GM12873 (cell line): ENCODE measurements at regions not wholly inside any gene's neighbourhood (a gene's known extent, or its start where the extent isn't known, plus 50 kb on each side); places are given as distances from the start of the nearest gene placed in this dataset.

Source experiments
- TF ChIP-seq, protein P1 (sequence below): IDR thresholded peaks from 2 replicates; pipeline ENCODE4 v1.5.1; 2012; ENCODE audit warnings: low read depth, mild to moderate bottlenecking, moderate library complexity, low read length, control low read depth; ENCODE audit not compliant: insufficient read depth; ENCODE audit errors: missing control alignments

DNA sequence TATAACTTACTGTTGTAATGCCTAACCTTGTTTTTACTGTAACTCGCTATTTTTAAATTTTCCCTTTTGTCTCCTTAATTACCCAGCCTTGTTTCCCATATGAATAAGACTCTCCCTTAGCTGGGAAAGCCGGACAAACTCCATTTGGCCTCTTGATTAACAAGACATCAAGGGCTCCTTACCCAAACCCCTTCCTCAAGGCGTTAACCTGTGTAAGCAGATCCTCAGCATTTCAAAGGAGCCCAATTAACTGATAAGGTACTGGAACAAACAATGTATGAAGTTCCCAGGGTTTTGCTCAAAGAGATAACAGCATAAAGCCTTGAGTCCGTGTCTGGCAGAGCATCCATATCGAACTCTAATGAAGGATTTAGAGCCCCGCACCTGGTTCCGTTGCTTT lies 66.0 kb upstream of the SIMC1 start:
- TF ChIP-seq, protein P1, sequence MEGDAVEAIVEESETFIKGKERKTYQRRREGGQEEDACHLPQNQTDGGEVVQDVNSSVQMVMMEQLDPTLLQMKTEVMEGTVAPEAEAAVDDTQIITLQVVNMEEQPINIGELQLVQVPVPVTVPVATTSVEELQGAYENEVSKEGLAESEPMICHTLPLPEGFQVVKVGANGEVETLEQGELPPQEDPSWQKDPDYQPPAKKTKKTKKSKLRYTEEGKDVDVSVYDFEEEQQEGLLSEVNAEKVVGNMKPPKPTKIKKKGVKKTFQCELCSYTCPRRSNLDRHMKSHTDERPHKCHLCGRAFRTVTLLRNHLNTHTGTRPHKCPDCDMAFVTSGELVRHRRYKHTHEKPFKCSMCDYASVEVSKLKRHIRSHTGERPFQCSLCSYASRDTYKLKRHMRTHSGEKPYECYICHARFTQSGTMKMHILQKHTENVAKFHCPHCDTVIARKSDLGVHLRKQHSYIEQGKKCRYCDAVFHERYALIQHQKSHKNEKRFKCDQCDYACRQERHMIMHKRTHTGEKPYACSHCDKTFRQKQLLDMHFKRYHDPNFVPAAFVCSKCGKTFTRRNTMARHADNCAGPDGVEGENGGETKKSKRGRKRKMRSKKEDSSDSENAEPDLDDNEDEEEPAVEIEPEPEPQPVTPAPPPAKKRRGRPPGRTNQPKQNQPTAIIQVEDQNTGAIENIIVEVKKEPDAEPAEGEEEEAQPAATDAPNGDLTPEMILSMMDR: no peak

DNA sequence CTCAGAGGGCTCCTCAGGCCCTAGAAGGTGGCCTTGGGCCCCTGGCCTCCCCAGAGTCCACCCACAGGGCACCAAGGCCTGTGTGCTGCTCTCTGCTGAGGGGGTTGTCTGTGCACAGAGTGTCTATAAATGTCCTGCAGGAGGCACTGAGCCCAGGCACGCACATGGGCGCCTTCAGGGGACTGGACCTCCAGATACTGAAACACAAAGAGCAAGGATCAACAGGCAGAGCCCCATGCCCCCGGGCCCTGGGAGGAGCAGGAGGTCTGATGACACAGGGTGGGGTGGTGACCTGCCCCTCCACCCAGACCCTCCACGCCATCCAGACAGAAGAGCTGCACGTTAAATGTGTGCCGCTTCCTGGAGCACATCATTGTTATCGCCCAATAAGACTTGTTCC lies 64.6 kb upstream of the SIMC1 start:
- TF ChIP-seq, protein P1: no peak

DNA sequence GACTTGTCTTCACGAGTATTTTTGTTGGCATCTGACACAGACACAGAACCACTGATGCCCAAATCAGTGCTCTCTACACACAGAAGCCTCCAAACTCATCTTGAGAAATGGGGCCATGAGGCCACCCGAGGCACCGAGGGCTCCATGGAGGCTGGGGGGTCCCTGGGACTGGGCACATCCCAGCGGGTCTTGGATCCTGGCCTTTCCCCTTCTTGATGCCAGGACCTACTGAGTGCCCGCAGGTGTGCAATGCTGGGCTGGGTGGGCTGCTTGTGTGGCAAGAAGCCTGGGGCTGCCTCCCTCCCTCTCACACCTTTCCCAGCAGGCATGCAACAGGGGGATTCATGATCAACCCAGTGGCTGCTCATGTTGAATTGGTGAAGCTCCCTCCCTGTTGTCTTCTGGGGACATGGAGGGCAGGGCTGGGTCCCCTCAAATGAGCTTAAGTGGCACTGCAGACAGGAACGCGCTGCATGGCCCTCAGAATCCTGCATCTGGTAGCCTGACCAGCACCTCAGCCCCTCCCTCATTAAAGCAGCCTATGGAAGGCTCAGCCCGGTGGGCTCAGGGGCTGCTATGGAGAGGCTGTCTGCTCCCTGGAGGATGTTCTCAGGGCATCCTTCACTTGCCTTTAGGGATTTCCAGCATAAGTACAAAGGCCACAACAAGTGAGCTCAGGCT lies 63.7 kb upstream of the SIMC1 start:
- TF ChIP-seq, protein P1: no peak

DNA sequence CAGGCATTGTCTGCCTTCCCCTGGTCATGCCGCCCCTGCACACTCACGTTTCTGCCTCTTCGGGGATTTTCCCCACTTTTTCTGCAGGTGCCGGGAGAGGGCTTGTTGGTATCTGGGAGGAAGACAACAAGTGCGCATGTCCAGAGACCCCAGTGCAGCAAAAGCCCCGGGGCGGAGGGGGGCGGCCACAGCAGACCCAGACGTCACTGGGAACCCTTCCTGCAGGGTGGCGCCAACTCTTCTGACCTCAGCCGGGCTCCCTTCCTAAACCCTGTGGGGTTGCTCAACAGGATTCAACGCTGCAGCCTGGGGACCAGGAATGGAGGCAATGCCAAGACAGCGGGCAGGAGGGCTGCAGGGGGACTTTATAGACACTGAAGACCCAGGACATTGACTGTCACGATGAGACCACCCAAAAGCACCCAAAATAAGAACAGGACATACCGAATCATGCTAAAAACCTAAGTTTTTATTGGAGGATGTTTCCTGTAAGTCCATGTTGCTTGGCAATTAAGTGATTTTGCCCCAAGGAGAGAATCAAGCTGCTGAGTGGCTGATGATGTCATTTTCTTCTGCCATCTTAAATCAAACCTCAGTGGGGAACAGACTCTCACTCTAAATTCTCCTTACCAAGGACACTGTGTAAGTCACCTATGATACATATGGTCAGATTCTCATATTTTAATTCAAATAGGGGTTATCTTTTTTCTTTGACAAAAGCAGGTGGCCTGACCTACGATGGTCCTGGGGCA lies 62.9 kb upstream of the SIMC1 start:
- TF ChIP-seq, protein P1: no peak

DNA sequence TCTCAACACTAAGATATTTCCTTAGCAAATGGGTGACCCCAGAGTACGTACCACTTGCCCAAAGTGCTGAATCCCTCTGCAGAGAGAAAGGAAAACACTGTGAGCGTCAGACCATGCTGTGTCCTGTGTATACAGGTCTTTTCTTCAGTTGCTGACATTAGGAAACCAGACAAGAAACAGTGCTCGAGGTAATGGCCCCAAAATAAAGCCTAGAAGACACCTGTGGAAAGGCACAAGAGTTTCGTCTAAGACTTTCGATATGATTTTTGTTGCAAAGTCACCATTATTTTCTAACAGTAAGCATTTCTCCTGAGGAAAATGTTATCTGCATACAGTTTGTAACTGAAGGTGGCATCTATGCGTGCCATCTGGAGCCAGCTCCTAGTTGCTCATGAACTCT lies 62.0 kb upstream of the SIMC1 start:
- TF ChIP-seq, protein P1: no peak

DNA sequence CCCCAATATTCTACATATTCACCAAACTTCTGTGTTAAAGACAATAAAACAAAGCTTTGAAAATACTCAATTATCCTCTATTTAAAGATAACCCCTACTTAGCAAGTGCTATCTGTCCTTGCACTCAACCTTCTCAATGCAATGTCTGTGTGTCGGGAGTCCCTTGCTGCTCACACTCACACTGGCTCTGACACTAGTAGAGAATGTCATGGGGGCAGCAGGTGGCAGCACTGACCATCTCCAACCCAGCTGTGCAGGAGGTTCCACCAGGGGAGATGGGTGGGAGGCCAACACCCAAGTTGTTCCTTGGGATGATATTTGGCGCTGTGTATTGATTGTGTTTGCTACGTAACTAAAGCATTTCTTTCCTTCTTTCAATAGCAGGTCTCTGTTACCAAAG lies 59.4 kb upstream of the SIMC1 start:
- TF ChIP-seq, protein P1: peak; percentile 18

DNA sequence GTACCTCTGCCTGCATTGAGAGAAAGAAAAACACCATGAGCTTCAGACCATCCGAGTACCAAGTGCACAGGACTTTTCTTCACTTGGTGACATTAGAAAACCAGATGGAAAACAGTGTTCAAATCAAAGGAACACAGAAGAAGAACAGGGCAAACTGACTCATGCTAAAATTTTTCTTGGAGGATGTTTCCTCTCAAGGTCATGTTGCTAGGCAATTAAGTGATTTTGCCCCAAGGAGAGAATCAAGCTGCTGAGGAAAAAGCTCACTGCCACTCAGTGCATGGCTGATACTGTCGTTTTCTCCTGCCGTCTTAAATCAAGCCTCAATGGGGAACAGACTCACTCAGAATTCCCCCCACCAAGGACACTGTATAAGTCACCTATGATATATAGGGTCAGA lies 57.9 kb upstream of the SIMC1 start:
- TF ChIP-seq, protein P1: no peak
